HCT116 (cell line): ENCODE measurements at regions not wholly inside any gene's neighbourhood (a gene's known extent, or its start where the extent isn't known, plus 50 kb on each side); places are given as distances from the start of the nearest gene placed in this dataset.

Experiments used
- ATAC-seq: fragments of 200-7000 bp; cut with Tn5 transposase; 2 replicates; pipeline ENCODE4 v1.9.1; 2020; ENCODE audit warnings: mild to moderate bottlenecking, moderate library complexity
- BruUV-seq: library from RNA; stranded (reverse); fragments of 400-500 nt; replicated peaks from 2 replicates; lab custom pipeline; 2021; lab: Mats Ljungman, UMichigan
- CTCF ChIA-PET: fragments of 300-600 bp; sonication (Branson Sonifier 250); formaldehyde crosslinking; loops from one replicate; lab custom pipeline; 2021; ENCODE audit warnings: antibody characterized with exemption; lab: Charles Lee
- POLR2A ChIA-PET: fragments of 300-600, 350-600 bp; sonication (Branson Sonifier 250); formaldehyde crosslinking; loops from one replicate; lab custom pipeline; 2021; ENCODE audit warnings: antibody characterized with exemption; lab: Charles Lee
- RAD21 ChIA-PET, 2 experiments: fragments of 300-600 bp; sonication (Branson Sonifier 250); formaldehyde crosslinking; loops; one replicate each; lab custom pipeline; 2023; ENCODE audit warnings: low total read pairs in 2 of 2; ENCODE audit not compliant: uncharacterized antibody in 2 of 2, unreplicated experiment in 2 of 2, low non-redundant PET in 1 of 2; lab: Charles Lee
- DNase-seq: peaks from one replicate; pipeline ENCODE4 v3.0.0-alpha.2; 2010; ENCODE audit warnings: low read depth, low spot score
- H2AFZ ChIP-seq: fragments of 200-600 bp; shearing (Covaris generic), sonication (generic); 2 replicates; pipeline ENCODE4 v1.6.1; 2017; ENCODE audit warnings: low read depth, mixed run types, mixed read lengths, antibody characterized with exemption, low read length; ENCODE audit not compliant: poor library complexity, severe bottlenecking
- H3K27ac ChIP-seq: 2 replicates; pipeline ENCODE4 v1.5.1; 2012; ENCODE audit warnings: low read depth, low read length
- H3K27me3 ChIP-seq: fragments of 200-600 bp; sonication (generic); 2 replicates; pipeline ENCODE4 v1.6.1; 2016; ENCODE audit warnings: mixed run types, low read length, mixed read lengths; ENCODE audit not compliant: insufficient read depth
- H3K36me3 ChIP-seq, 2 experiments: fragments of 200-500 bp in 1 of 2; fragments of 200-600 bp in 1 of 2; sonication (Bioruptor generic) in 1 of 2; sonication (generic) in 1 of 2; 2 replicates each; pipeline versions ENCODE4 v1.5.1 to v1.6.1; 2014 to 2016; ENCODE audit warnings: low read length in 2 of 2, inconsistent platforms in 1 of 2, mixed read lengths in 1 of 2, mixed run types in 1 of 2; ENCODE audit not compliant: insufficient read depth in 2 of 2, control insufficient read depth in 1 of 2
- H3K4me1 ChIP-seq, 2 experiments: fragments of 200-600 bp in 1 of 2; sonication (generic) in 1 of 2; 2 replicates each; pipeline versions ENCODE4 v1.5.1 to v1.6.1; 2012 to 2017; ENCODE audit warnings: low read length in 2 of 2, inconsistent platforms in 1 of 2, mild to moderate bottlenecking in 1 of 2, mixed read lengths in 1 of 2, mixed run types in 1 of 2, moderate library complexity in 1 of 2; ENCODE audit not compliant: insufficient read depth in 2 of 2, control insufficient read depth in 1 of 2
- H3K4me2 ChIP-seq: fragments of 200-600 bp; sonication (generic); 2 replicates; pipeline ENCODE4 v1.6.1; 2017; ENCODE audit warnings: mixed run types, low read length, mixed read lengths
- H3K4me3 ChIP-seq, 2 experiments: fragments of 200-600 bp in 1 of 2; sonication (generic) in 1 of 2; replicated peaks in 1 of 2; 2 replicates each; pipeline ENCODE4 v1.5.1; 2011 to 2016; ENCODE audit warnings: low read length in 2 of 2, control low read depth in 1 of 2, low read depth in 1 of 2, mild to moderate bottlenecking in 1 of 2, mixed read lengths in 1 of 2, mixed run types in 1 of 2
- H3K79me2 ChIP-seq: fragments of 200-600 bp; sonication (generic); 2 replicates; pipeline ENCODE4 v1.6.1; 2017; ENCODE audit warnings: mild to moderate bottlenecking, mixed run types, low read length, moderate library complexity, mixed read lengths; ENCODE audit not compliant: insufficient read depth
- H3K9ac ChIP-seq: fragments of 200-600 bp; sonication (generic); 2 replicates; pipeline ENCODE4 v1.6.1; 2016; ENCODE audit warnings: low read length, mixed read lengths
- H3K9me2 ChIP-seq: fragments of 200-600 bp; sonication (generic), shearing (Covaris generic); 2 replicates; pipeline ENCODE4 v1.6.1; 2017; ENCODE audit warnings: mixed run types, mild to moderate bottlenecking, moderate library complexity; ENCODE audit not compliant: insufficient read depth
- H3K9me3 ChIP-seq, 2 experiments: fragments of 200-500 bp in 1 of 2; fragments of 200-600 bp in 1 of 2; sonication (Bioruptor generic) in 1 of 2; sonication (generic) in 1 of 2; 2 replicates each; pipeline ENCODE4 v1.6.1; 2014 to 2017; ENCODE audit warnings: low read length in 2 of 2, mixed read lengths in 2 of 2, inconsistent platforms in 1 of 2, low read depth in 1 of 2, mild to moderate bottlenecking in 1 of 2, mixed run types in 1 of 2, moderate library complexity in 1 of 2; ENCODE audit not compliant: control insufficient read depth in 1 of 2, insufficient read depth in 1 of 2
- H4K20me1 ChIP-seq: fragments of 200-600 bp; sonication (generic), shearing (Covaris generic); 2 replicates; pipeline ENCODE4 v1.6.1; 2017; ENCODE audit warnings: mixed run types, mild to moderate bottlenecking, moderate library complexity; ENCODE audit not compliant: insufficient read depth
- EGR1 ChIP-seq: IDR thresholded peaks from 2 replicates; pipeline ENCODE4 v1.6.1; 2012; ENCODE audit warnings: low read depth
- EZH2 ChIP-seq: fragments of 200-600 bp; sonication (generic); IDR thresholded peaks from 2 replicates; pipeline ENCODE4 v1.6.1; 2017; ENCODE audit warnings: antibody characterized with exemption, mixed run types
- EZH2phosphoT487 ChIP-seq: fragments of 200-600 bp; IDR thresholded peaks from 2 replicates; pipeline ENCODE4 v1.6.1; 2018; ENCODE audit warnings: antibody characterized with exemption, borderline replicate concordance
- POLR2A ChIP-seq: IDR thresholded peaks from 2 replicates; pipeline ENCODE4 v1.7.0; 2011; ENCODE audit warnings: borderline replicate concordance; ENCODE audit not compliant: insufficient read depth, insufficient read length; ENCODE audit errors: extremely low read depth
- SIN3A ChIP-seq: IDR thresholded peaks from 2 replicates; pipeline ENCODE4 v1.6.1; 2012; ENCODE audit warnings: low read depth
- SP1 ChIP-seq: IDR thresholded peaks from 2 replicates; pipeline ENCODE4 v1.6.1; 2012; ENCODE audit warnings: low read depth
- SRF ChIP-seq: IDR thresholded peaks from 2 replicates; pipeline ENCODE4 v1.6.1; 2012; ENCODE audit warnings: low read depth
- TCF7L2 ChIP-seq: IDR thresholded peaks from 2 replicates; pipeline ENCODE4 v1.7.0; 2011; ENCODE audit warnings: borderline replicate concordance, inconsistent platforms; ENCODE audit not compliant: insufficient read depth, insufficient read length; ENCODE audit errors: extremely low read depth
- YY1 ChIP-seq: IDR thresholded peaks from 2 replicates; pipeline ENCODE4 v1.6.1; 2011; ENCODE audit warnings: low read length, low read depth, moderate library complexity, mild to moderate bottlenecking; ENCODE audit not compliant: insufficient replicate concordance; ENCODE audit errors: extremely low read depth
- ZFX ChIP-seq: fragments of 450-650 bp; IDR thresholded peaks from 2 replicates; pipeline ENCODE4 v1.6.1; 2017
- ZNF274 ChIP-seq: fragments of 200-500 bp; sonication (Bioruptor generic); IDR thresholded peaks from 2 replicates; pipeline ENCODE4 v1.6.1; 2014; ENCODE audit warnings: mild to moderate bottlenecking, low read depth, low read length, inconsistent platforms
- intact Hi-C: fragments of 100-400 bp; cut with micrococcal nuclease; formaldehyde crosslinking; loops from 2 replicates; pipeline ENCODE4 v1.10.0; 2022
- TF ChIP-seq, protein P1 (sequence below): IDR thresholded peaks from 2 replicates; pipeline ENCODE4 v1.6.1; 2012
- TF ChIP-seq, protein P2 (sequence below), 3 experiments: fragments of 200-600 bp in 1 of 3; sonication (generic) in 1 of 3; IDR thresholded peaks in 2 of 3; conservative IDR thresholded peaks in 1 of 3; 2 replicates each; pipeline ENCODE4 v1.5.1; 2012 to 2017; ENCODE audit warnings: low read depth in 2 of 3, low read length in 2 of 3, antibody characterized with exemption in 1 of 3, borderline replicate concordance in 1 of 3, control low read depth in 1 of 3, mild to moderate bottlenecking in 1 of 3, mixed read lengths in 1 of 3, mixed run types in 1 of 3, moderate library complexity in 1 of 3; ENCODE audit not compliant: insufficient read depth in 1 of 3
- TF ChIP-seq, protein P3 (sequence below): IDR thresholded peaks from 2 replicates; pipeline ENCODE4 v1.6.1; 2012

DNA sequence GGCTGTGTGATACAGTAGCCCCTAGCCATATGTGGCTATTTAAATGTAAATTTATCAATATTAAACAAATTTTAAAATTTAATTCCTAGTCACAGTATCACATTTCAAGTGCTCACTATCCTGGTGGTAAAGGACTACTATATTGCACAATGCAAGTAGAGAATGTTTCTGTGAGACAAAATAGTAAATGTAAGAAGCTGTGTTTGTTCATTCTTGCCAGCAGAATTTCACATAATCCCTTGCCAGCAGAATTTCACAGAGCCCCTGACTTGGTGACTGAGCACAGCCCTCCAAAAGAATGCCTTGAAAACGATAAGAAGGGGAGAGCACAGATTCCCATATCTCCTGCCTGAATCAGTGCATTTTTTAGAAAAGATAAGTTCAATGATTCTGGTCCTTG, 75.9 kb upstream of the SELENOP start:
- RAD21 ChIA-PET = no interaction called here

More for the DNA sequence above, 75.9 kb upstream of the SELENOP start:
- Histone ChIP-seq H4K20me1 (no peaks in the 10 kb centered on the region), H3K9ac (no peak overlapping the region), H3K27ac (no peak overlapping the region), H3K4me3 (no peak overlapping the region), H3K27me3 (peaks cover 5% of the 10 kb centered on the region), H3K9me2 (no peaks in the 10 kb centered on the region), H3K79me2 (no peaks in the 10 kb centered on the region), H3K4me2 (no peak overlapping the region), H3K4me1 (peaks cover 0 to 4% of the 10 kb centered on the region in 2 experiments; a peak in 2 of 4 replicates), H3K9me3 (no peaks in the 10 kb centered on the region), H3K36me3 (no peaks in the 10 kb centered on the region), H2AFZ (no peak overlapping the region)
- ChIA-PET POLR2A (no interaction called here), CTCF (no interaction called here)
- BruUV-seq = no TSS peak
- TF ChIP-seq, protein P1, sequence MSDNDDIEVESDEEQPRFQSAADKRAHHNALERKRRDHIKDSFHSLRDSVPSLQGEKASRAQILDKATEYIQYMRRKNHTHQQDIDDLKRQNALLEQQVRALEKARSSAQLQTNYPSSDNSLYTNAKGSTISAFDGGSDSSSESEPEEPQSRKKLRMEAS = no peak
- no peak for TF ChIP-seq SIN3A
- no peak for TF ChIP-seq EZH2phosphoT487
- no peak for TF ChIP-seq SRF
- TF ChIP-seq ZFX = no peak
- no peak for TF ChIP-seq ZNF274
- no peak for TF ChIP-seq SP1
- TF ChIP-seq, protein P2, sequence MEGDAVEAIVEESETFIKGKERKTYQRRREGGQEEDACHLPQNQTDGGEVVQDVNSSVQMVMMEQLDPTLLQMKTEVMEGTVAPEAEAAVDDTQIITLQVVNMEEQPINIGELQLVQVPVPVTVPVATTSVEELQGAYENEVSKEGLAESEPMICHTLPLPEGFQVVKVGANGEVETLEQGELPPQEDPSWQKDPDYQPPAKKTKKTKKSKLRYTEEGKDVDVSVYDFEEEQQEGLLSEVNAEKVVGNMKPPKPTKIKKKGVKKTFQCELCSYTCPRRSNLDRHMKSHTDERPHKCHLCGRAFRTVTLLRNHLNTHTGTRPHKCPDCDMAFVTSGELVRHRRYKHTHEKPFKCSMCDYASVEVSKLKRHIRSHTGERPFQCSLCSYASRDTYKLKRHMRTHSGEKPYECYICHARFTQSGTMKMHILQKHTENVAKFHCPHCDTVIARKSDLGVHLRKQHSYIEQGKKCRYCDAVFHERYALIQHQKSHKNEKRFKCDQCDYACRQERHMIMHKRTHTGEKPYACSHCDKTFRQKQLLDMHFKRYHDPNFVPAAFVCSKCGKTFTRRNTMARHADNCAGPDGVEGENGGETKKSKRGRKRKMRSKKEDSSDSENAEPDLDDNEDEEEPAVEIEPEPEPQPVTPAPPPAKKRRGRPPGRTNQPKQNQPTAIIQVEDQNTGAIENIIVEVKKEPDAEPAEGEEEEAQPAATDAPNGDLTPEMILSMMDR (IDR thresholded peaks at IDR 0.05 in 2 of 3, conservative IDR thresholded peaks at IDR 0.05 in 1 of 3; ENCODE audit: borderline replicate concordance in 1 of 3, insufficient read depth in 1 of 3, low read depth in 2 of 3, low read length in 2 of 3) = no peak
- TF ChIP-seq EZH2 = no peak
- TF ChIP-seq, protein P3, sequence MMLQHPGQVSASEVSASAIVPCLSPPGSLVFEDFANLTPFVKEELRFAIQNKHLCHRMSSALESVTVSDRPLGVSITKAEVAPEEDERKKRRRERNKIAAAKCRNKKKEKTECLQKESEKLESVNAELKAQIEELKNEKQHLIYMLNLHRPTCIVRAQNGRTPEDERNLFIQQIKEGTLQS = no peak
- TF ChIP-seq TCF7L2 = no peak
- TF ChIP-seq EGR1 = no peak
- TF ChIP-seq YY1 = no peak
- TF ChIP-seq POLR2A = no peak
- ATAC-seq (no peak), DNase-seq (no peak)
- intact Hi-C loops = loop anchor here (5.0 kb wide), 4 partner anchors 120 to 830 kb away; no protein-coding TSS in a partner anchor
